GM12864 (cell line): ENCODE measurements at regions not wholly inside any gene's neighbourhood (a gene's known extent, or its start where the extent isn't known, plus 50 kb on each side); places are given as distances from the start of the nearest gene placed in this dataset.

ENCODE experiments used
- DNase-seq: peaks from one replicate; pipeline ENCODE4 v3.0.0-alpha.2; 2011; ENCODE audit warnings: low read depth
- H3K4me3 ChIP-seq: 2 replicates; pipeline ENCODE4 v1.5.1; 2011; ENCODE audit warnings: mild to moderate bottlenecking, low read depth, low read length, control low read depth
- CTCF ChIP-seq: IDR thresholded peaks from 2 replicates; pipeline ENCODE4 v1.5.1; 2011; ENCODE audit warnings: low read depth, mild to moderate bottlenecking, moderate library complexity, low read length, control low read depth, inconsistent platforms; ENCODE audit errors: missing control alignments

GRCh38 chr4:184940500-184940899 is 77.8 kb upstream of the HELT start:
- TF ChIP-seq CTCF: no peak
- no peak overlapping the region for H3K4me3 ChIP-seq
- no peak for DNase-seq

- no peak for DNase-seq
- no peak overlapping the region for H3K4me3 ChIP-seq
- no peak for TF ChIP-seq CTCF
These were observed 76.4 kb upstream of the HELT start for GRCh38 chr4:184941671-184942418.

GRCh38 chr4:184942444-184943425 is 75.6 kb upstream of the HELT start:
- no peak for TF ChIP-seq CTCF
- no peak overlapping the region for H3K4me3 ChIP-seq
- no peak for DNase-seq

- DNase-seq: no peak
- no peak for TF ChIP-seq CTCF
- H3K4me3 ChIP-seq: no peak overlapping the region
These were observed 69.3 kb upstream of the HELT start for GRCh38 chr4:184949020-184949419.

- no peak for TF ChIP-seq CTCF
- H3K4me3 ChIP-seq: no peak overlapping the region
- no peak for DNase-seq
These were observed 68.0 kb upstream of the HELT start for GRCh38 chr4:184950117-184950830.

GRCh38 chr4:184950926-184951325 is 67.4 kb upstream of the HELT start:
- no peak for DNase-seq
- no peak for TF ChIP-seq CTCF
- H3K4me3 ChIP-seq: no peak overlapping the region
